IMR-90 (cell line): ENCODE measurements at regions not wholly inside any gene's neighbourhood (a gene's known extent, or its start where the extent isn't known, plus 50 kb on each side); places are given as distances from the start of the nearest gene placed in this dataset.

Source experiments
- ATAC-seq: fragments of 200-7000 bp; cut with Tn5 transposase; 2 replicates; pipeline ENCODE4 v1.9.1; 2020; ENCODE audit warnings: low read depth, mild to moderate bottlenecking, moderate library complexity
- BruUV-seq: library from RNA; stranded (reverse); fragments of 400-500 nt; replicated peaks from 2 replicates; lab custom pipeline; 2021; lab: Mats Ljungman, UMichigan
- CTCF ChIA-PET: fragments of 300-600 bp; formaldehyde crosslinking; extraction: SDS; loops from one replicate; lab custom pipeline; 2021; ENCODE audit warnings: antibody characterized with exemption; lab: Yijun Ruan, JAX
- POLR2A ChIA-PET: fragments of 300-600 bp; sonication (Branson Sonifier 250); formaldehyde crosslinking; loops from one replicate; lab custom pipeline; 2022; ENCODE audit warnings: antibody characterized with exemption; ENCODE audit not compliant: unreplicated experiment; lab: Charles Lee
- DNase-seq: peaks from one replicate; pipeline ENCODE4 v3.0.0; 2013
- H2AFZ ChIP-seq: replicated peaks from 2 replicates; pipeline ENCODE3; 2013; ENCODE audit warnings: low read length, mild to moderate bottlenecking; ENCODE audit not compliant: poor library complexity
- H2AK5ac ChIP-seq: 2 replicates; pipeline ENCODE4 v1.6.1; 2013; ENCODE audit warnings: low read depth, low read length, inconsistent platforms
- H2AK9ac ChIP-seq: replicated peaks from 2 replicates; pipeline ENCODE3; 2013; ENCODE audit warnings: mild to moderate bottlenecking, low read depth, low read length, moderate library complexity; ENCODE audit not compliant: poor library complexity
- H2BK120ac ChIP-seq: 2 replicates; pipeline ENCODE4 v1.6.1; 2013; ENCODE audit warnings: low read depth, low read length, inconsistent platforms
- H2BK15ac ChIP-seq: 3 replicates; pipeline ENCODE4 v1.6.1; 2013; ENCODE audit warnings: low read depth, low read length, inconsistent platforms
- H2BK20ac ChIP-seq: 2 replicates; pipeline ENCODE4 v1.6.1; 2013; ENCODE audit warnings: low read depth, mild to moderate bottlenecking, inconsistent platforms, low read length, moderate library complexity
- H2BK5ac ChIP-seq: 2 replicates; pipeline ENCODE4 v1.6.1; 2013; ENCODE audit warnings: mild to moderate bottlenecking, low read depth, low read length, inconsistent platforms; ENCODE audit not compliant: poor library complexity, severe bottlenecking
- H3K14ac ChIP-seq: replicated peaks from 2 replicates; pipeline ENCODE4 v1.6.1; 2013; ENCODE audit warnings: low read depth, low read length, inconsistent platforms
- H3K18ac ChIP-seq: 2 replicates; pipeline ENCODE4 v1.6.1; 2013; ENCODE audit warnings: low read depth, low read length, control low read depth
- H3K23ac ChIP-seq: 2 replicates; pipeline ENCODE4 v1.6.1; 2013; ENCODE audit warnings: low read depth, low read length, inconsistent platforms
- H3K27ac ChIP-seq: 2 replicates; pipeline ENCODE4 v1.5.1; 2013; ENCODE audit warnings: mild to moderate bottlenecking, control low read depth, low read length; ENCODE audit not compliant: insufficient read depth
- H3K27me3 ChIP-seq: 2 replicates; pipeline ENCODE4 v1.6.1; 2013; ENCODE audit warnings: low read length; ENCODE audit not compliant: control insufficient read depth, insufficient read depth
- H3K36me3 ChIP-seq: 2 replicates; pipeline ENCODE4 v1.6.1; 2013; ENCODE audit warnings: low read length, mixed read lengths; ENCODE audit not compliant: control insufficient read depth, insufficient read depth
- H3K4ac ChIP-seq: 2 replicates; pipeline ENCODE4 v1.6.1; 2013; ENCODE audit warnings: low read depth, low read length, inconsistent platforms
- H3K4me1 ChIP-seq: 2 replicates; pipeline ENCODE4 v1.6.1; 2013; ENCODE audit warnings: low read length, mixed read lengths; ENCODE audit not compliant: control insufficient read depth, insufficient read depth
- H3K4me2 ChIP-seq: 2 replicates; pipeline ENCODE4 v1.6.1; 2013; ENCODE audit warnings: low read depth, mild to moderate bottlenecking, control low read depth, low read length, moderate library complexity
- H3K4me3 ChIP-seq: 2 replicates; pipeline ENCODE4 v1.5.1; 2013; ENCODE audit warnings: low read depth, mild to moderate bottlenecking, control low read depth, low read length, moderate library complexity; ENCODE audit not compliant: insufficient read depth
- H3K56ac ChIP-seq: 2 replicates; pipeline ENCODE4 v1.6.1; 2013; ENCODE audit warnings: low read length, inconsistent platforms; ENCODE audit not compliant: insufficient read depth; ENCODE audit errors: extremely low read depth
- H3K79me1 ChIP-seq, 2 experiments: 2 replicates each; pipeline ENCODE4 v1.6.1; 2013; ENCODE audit warnings: low read length in 2 of 2, inconsistent platforms in 1 of 2, low read depth in 1 of 2
- H3K9ac ChIP-seq: 2 replicates; pipeline ENCODE4 v1.6.1; 2013; ENCODE audit warnings: low read depth, low read length, control low read depth
- H3K9me1 ChIP-seq: 2 replicates; pipeline ENCODE4 v1.6.1; 2013; ENCODE audit warnings: low read length, inconsistent platforms; ENCODE audit not compliant: insufficient read depth
- H3K9me3 ChIP-seq: 2 replicates; pipeline ENCODE4 v1.6.1; 2013; ENCODE audit warnings: low read length; ENCODE audit not compliant: control insufficient read depth, insufficient read depth
- H4K20me1 ChIP-seq: 2 replicates; pipeline ENCODE4 v1.6.1; 2013; ENCODE audit warnings: low read length, inconsistent platforms; ENCODE audit not compliant: insufficient read depth
- H4K5ac ChIP-seq: 2 replicates; pipeline ENCODE4 v1.6.1; 2013; ENCODE audit warnings: mild to moderate bottlenecking, low read depth, low read length, control low read depth
- H4K8ac ChIP-seq, 2 experiments: 2 replicates each; pipeline ENCODE4 v1.6.1; 2013; ENCODE audit warnings: low read depth in 2 of 2, low read length in 2 of 2, control low read depth in 1 of 2, inconsistent platforms in 1 of 2
- H4K91ac ChIP-seq: 2 replicates; pipeline ENCODE4 v1.6.1; 2013; ENCODE audit warnings: low read depth, low read length, inconsistent platforms; ENCODE audit not compliant: insufficient read depth
- BHLHE40 ChIP-seq: fragments of 150-350 bp; IDR thresholded peaks from 2 replicates; pipeline ENCODE4 v1.6.1; 2016; ENCODE audit warnings: mild to moderate bottlenecking, low read depth, low read length
- CEBPB ChIP-seq: IDR thresholded peaks from 2 replicates; pipeline ENCODE4 v1.6.1; 2012; ENCODE audit warnings: low read depth, low read length, improper control_type of control experiment
- CTCF ChIP-seq: conservative IDR thresholded peaks from 2 replicates; pipeline ENCODE4 v1.5.1; 2012; ENCODE audit warnings: mild to moderate bottlenecking, low read depth, low read length, improper control_type of control experiment
- ELK1 ChIP-seq: fragments of 150-350 bp; IDR thresholded peaks from 2 replicates; pipeline ENCODE4 v1.6.1; 2016; ENCODE audit warnings: low read depth, mild to moderate bottlenecking, low read length, moderate library complexity, borderline replicate concordance
- FOS ChIP-seq: fragments of 150-350 bp; IDR thresholded peaks from 2 replicates; pipeline ENCODE4 v1.6.1; 2016; ENCODE audit warnings: low read depth, low read length
- MXI1 ChIP-seq: IDR thresholded peaks from 2 replicates; pipeline ENCODE4 v1.6.1; 2012; ENCODE audit warnings: low read depth, mild to moderate bottlenecking, low read length, moderate library complexity, borderline replicate concordance
- NFE2L2 ChIP-seq: fragments of 150-350 bp; IDR thresholded peaks from 2 replicates; pipeline ENCODE4 v1.6.1; 2016; ENCODE audit warnings: low read depth, mild to moderate bottlenecking, low read length
- POLR2A ChIP-seq: IDR thresholded peaks from 2 replicates; pipeline ENCODE4 v1.6.1; 2012; ENCODE audit warnings: mild to moderate bottlenecking, low read depth, low read length
- RAD21 ChIP-seq: IDR thresholded peaks from 2 replicates; pipeline ENCODE4 v1.6.1; 2012; ENCODE audit warnings: low read length, improper control_type of control experiment
- RFX5 ChIP-seq: IDR thresholded peaks from 2 replicates; pipeline ENCODE4 v1.8.0; 2012; ENCODE audit warnings: low read depth, mild to moderate bottlenecking, low read length, moderate library complexity
- SMC3 ChIP-seq: fragments of 150-350 bp; IDR thresholded peaks from 2 replicates; pipeline ENCODE4 v1.6.1; 2016; ENCODE audit warnings: low read depth, mild to moderate bottlenecking, antibody characterized with exemption, low read length, moderate library complexity
- USF2 ChIP-seq: fragments of 150-350 bp; IDR thresholded peaks from 2 replicates; pipeline ENCODE4 v1.6.1; 2017; ENCODE audit warnings: mild to moderate bottlenecking, antibody characterized with exemption, low read length, low read depth
- WGBS, 2 experiments: methylation state at CpG; one replicate each; pipeline versions ENCODE4 v1.1.5 to v1.1.7; 2013; ENCODE audit warnings: missing lambda C conversion rate in 2 of 2; ENCODE audit not compliant: insufficient read length in 1 of 2; ENCODE audit errors: extremely low coverage in 2 of 2; 5-methylcytosine and 5-hydroxymethylcytosine counted together
- dilution Hi-C: fragments of 300-500 bp; cut with HindIII; formaldehyde crosslinking; loops from one replicate; pipeline ENCODE4 v1.14.3; 2018; ENCODE audit warnings: low sequenced_read_pairs; ENCODE audit not compliant: unreplicated experiment
- in situ Hi-C: fragments of 300-500 bp; cut with MboI; formaldehyde crosslinking; loops from 3 replicates; pipeline ENCODE4 v1.14.3; 2019; ENCODE audit warnings: low sequenced_read_pairs, inconsistent platforms, mixed read lengths
- intact Hi-C: fragments of 100-400 bp; cut with micrococcal nuclease; formaldehyde crosslinking; loops from 2 replicates; pipeline ENCODE4 v1.10.0; 2022

GRCh38 chr3:110869736-110870135 is 201.9 kb upstream of the NECTIN3 start:
- Histone ChIP-seq H3K4me2 (no peak overlapping the region), H3K36me3 (no peaks in the 10 kb centered on the region), H2BK120ac (no peak overlapping the region), H3K18ac (no peak overlapping the region), H3K27ac (no peak overlapping the region), H2BK15ac (no peak overlapping the region), H4K8ac (no peak overlapping the region), H3K9ac (no peak overlapping the region), H3K9me3 (peaks cover 2% of the 10 kb centered on the region; the same call in 1 of the 2 replicates), H3K56ac (no peak overlapping the region), H3K27me3 (no peaks in the 10 kb centered on the region), H4K5ac (no peak overlapping the region), H3K23ac (no peak overlapping the region), H2AK9ac (no peak overlapping the region), H4K91ac (no peak overlapping the region), H3K79me1 (no peaks in the 10 kb centered on the region), H4K20me1 (no peaks in the 10 kb centered on the region), H2AK5ac (no peak overlapping the region), H3K9me1 (no peaks in the 10 kb centered on the region), H2AFZ (no peak overlapping the region), H3K4me3 (no peak overlapping the region), H2BK5ac (no peak overlapping the region), H2BK20ac (no peak overlapping the region), H3K4ac (no peak overlapping the region), H3K14ac (no peak overlapping the region), H3K4me1 (no peaks in the 10 kb centered on the region)
- ATAC-seq = no peak
- no peak for TF ChIP-seq CEBPB
- no peak for TF ChIP-seq SMC3
- no peak for TF ChIP-seq BHLHE40
- no peak for TF ChIP-seq RFX5
- TF ChIP-seq ELK1 = no peak
- TF ChIP-seq CTCF = no peak
- no peak for TF ChIP-seq POLR2A
- no peak for TF ChIP-seq FOS
- no peak for TF ChIP-seq RAD21
- TF ChIP-seq USF2 = no peak
- no peak for TF ChIP-seq NFE2L2
- no peak for TF ChIP-seq MXI1
- intact Hi-C loops (no loop called here), dilution Hi-C loops (no loop called here), in situ Hi-C loops (no loop called here)
- CTCF ChIA-PET = interaction anchor here (1.0 kb wide), 1 partner anchor 21 kb away, joined by 3 read pairs; no protein-coding TSS in a partner anchor
- no peak for DNase-seq
- 100% methylated on average over 1 of the region's 3 CpGs; no CpG with 5 or more reads in 1 of the 2 experiments for WGBS, 2 experiments
- no TSS peak for BruUV-seq
- POLR2A ChIA-PET = no interaction called here
